GM13976 (cell line): ENCODE measurements at regions not wholly inside any gene's neighbourhood (a gene's known extent, or its start where the extent isn't known, plus 50 kb on each side); places are given as distances from the start of the nearest gene placed in this dataset.

Experiments
- DNase-seq: peaks from one replicate; pipeline ENCODE4 v3.0.0; 2012; ENCODE audit warnings: low spot score
- CTCF ChIP-seq: IDR thresholded peaks from 2 replicates; pipeline ENCODE4 v1.5.1; 2012; ENCODE audit warnings: borderline replicate concordance, mild to moderate bottlenecking; ENCODE audit not compliant: insufficient read depth; ENCODE audit errors: extremely low read depth, missing control alignments, control extremely low read depth
- in situ Hi-C: fragments of 300-500 bp; cut with MboI; formaldehyde crosslinking; loops from one replicate; pipeline ENCODE4 v1.12.0; 2022; ENCODE audit warnings: low sequenced_read_pairs, mixed read lengths, inconsistent platforms; ENCODE audit not compliant: unreplicated experiment

- in situ Hi-C loops = no loop called here
- no peak for DNase-seq
- no peak for TF ChIP-seq CTCF
These were observed 122.7 kb upstream of the IGF1 start for GRCh38 chr12:102603021-102603420.

- no peak for DNase-seq
- in situ Hi-C loops = no loop called here
- TF ChIP-seq CTCF = no peak
These were observed 122.2 kb upstream of the IGF1 start for GRCh38 chr12:102602521-102602920.

- TF ChIP-seq CTCF = no peak
- in situ Hi-C loops = no loop called here
- DNase-seq = no peak
These were observed 121.3 kb upstream of the IGF1 start for GRCh38 chr12:102601621-102602020.

GRCh38 chr12:102596687-102597086, 116.3 kb upstream of the IGF1 start:
- no peak for DNase-seq
- in situ Hi-C loops = no loop called here
- no peak for TF ChIP-seq CTCF

- no peak for DNase-seq
- no peak for TF ChIP-seq CTCF
- in situ Hi-C loops = no loop called here
These were observed 115.7 kb upstream of the IGF1 start for GRCh38 chr12:102596031-102596430.

- in situ Hi-C loops = no loop called here
- no peak for DNase-seq
- no peak for TF ChIP-seq CTCF
These were observed 115.0 kb upstream of the IGF1 start for GRCh38 chr12:102595315-102595714.

GRCh38 chr12:102593134-102593533, 112.8 kb upstream of the IGF1 start:
- in situ Hi-C loops = no loop called here
- no peak for DNase-seq
- no peak for TF ChIP-seq CTCF
